ENCODE measurements at regions not wholly inside any gene's neighbourhood (a gene's known extent, or its start where the extent isn't known, plus 50 kb on each side); places are given as distances from the start of the nearest gene placed in this dataset.

DNA sequence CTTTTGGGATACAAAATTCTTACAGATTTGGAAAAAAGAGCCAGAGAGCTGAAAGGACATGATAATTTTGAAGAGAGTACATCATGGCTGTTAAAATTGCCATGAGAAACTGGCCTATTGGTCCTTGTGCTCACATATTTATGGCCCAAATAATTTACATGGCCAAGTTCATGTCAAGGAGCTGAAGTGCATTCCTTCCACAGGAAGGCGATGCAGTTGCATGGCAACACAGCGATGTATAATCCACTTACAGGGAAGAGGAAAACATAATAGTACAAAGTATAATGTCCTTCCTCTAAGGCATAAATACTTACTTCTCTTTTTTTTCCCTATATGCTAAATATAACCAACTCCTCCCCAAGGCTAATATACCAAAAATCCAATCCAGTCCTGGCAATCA lies 914.5 kb upstream of the AGA start:
- Histone ChIP-seq H3K9me3 (ENCODE audit: control insufficient read depth in 4 of 4, insufficient read depth in 3 of 4, low read length in 3 of 4) (no peaks in the 10 kb centered on the region), H3K27me3 (ENCODE audit: control insufficient read depth in 3 of 3, insufficient read depth in 3 of 3, low read length in 2 of 3) (no peaks in the 10 kb centered on the region), H3K9ac (ENCODE audit: insufficient read depth in 1 of 2, low read length in 2 of 2) (no peak overlapping the region), H3K36me3 (ENCODE audit: control insufficient read depth in 4 of 4, insufficient read depth in 4 of 4, low read length in 4 of 4) (no peaks in the 10 kb centered on the region), H3K4me1 (ENCODE audit: control insufficient read depth in 5 of 5, insufficient read depth in 5 of 5, low read length in 5 of 5) (peaks cover 0 to 5% (median 0%) of the 10 kb centered on the region in 5 donors), H3K4me3 (no peak overlapping the region), H3K27ac (ENCODE audit: low read depth in 1 of 2, low read length in 1 of 2) (no peak overlapping the region)
- DNase-seq (no peak), ATAC-seq (ENCODE audit: insufficient read depth, low FRiP score) (no peak)
- TF ChIP-seq, protein P1, sequence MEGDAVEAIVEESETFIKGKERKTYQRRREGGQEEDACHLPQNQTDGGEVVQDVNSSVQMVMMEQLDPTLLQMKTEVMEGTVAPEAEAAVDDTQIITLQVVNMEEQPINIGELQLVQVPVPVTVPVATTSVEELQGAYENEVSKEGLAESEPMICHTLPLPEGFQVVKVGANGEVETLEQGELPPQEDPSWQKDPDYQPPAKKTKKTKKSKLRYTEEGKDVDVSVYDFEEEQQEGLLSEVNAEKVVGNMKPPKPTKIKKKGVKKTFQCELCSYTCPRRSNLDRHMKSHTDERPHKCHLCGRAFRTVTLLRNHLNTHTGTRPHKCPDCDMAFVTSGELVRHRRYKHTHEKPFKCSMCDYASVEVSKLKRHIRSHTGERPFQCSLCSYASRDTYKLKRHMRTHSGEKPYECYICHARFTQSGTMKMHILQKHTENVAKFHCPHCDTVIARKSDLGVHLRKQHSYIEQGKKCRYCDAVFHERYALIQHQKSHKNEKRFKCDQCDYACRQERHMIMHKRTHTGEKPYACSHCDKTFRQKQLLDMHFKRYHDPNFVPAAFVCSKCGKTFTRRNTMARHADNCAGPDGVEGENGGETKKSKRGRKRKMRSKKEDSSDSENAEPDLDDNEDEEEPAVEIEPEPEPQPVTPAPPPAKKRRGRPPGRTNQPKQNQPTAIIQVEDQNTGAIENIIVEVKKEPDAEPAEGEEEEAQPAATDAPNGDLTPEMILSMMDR (IDR thresholded peaks at IDR 0.05; ENCODE audit: control extremely low read depth, extremely low read depth): no peak
- 50 to 75% methylated on average over 2 of the region's 2 CpGs for WGBS, 2 donors

DNA sequence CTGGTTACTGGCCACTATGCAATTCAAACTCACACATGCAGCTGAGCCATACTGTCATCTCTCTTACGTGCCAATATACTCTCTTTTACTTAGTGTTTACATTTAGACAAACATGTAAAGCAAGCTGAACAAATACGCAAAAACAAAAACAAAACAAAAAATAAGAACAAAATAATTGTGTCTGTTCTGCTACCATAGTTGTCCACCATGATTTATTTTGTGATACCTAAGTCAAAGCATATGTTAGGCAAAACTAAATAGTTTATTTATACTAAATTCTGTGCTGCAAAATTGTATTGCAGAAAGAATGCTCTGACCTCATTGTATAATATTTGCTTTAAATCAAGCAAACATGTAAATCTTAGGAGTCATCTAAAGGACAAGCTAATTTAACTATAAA lies 943.2 kb upstream of the AGA start:
- peak in 2 of 3 donors; percentile 79 to 83 for DNase-seq
- 75 to 79% methylated on average over 2 of the region's 2 CpGs for WGBS, 2 donors
- Histone ChIP-seq H3K36me3 (ENCODE audit: control insufficient read depth in 4 of 4, insufficient read depth in 4 of 4, low read length in 4 of 4) (no peaks in the 10 kb centered on the region), H3K27me3 (ENCODE audit: control insufficient read depth in 3 of 3, insufficient read depth in 3 of 3, low read length in 2 of 3) (no peaks in the 10 kb centered on the region), H3K9ac (ENCODE audit: insufficient read depth in 1 of 2, low read length in 2 of 2) (no peak overlapping the region), H3K9me3 (ENCODE audit: control insufficient read depth in 4 of 4, insufficient read depth in 3 of 4, low read length in 3 of 4) (no peaks in the 10 kb centered on the region), H3K4me3 (no peak overlapping the region), H3K27ac (ENCODE audit: low read depth in 1 of 2, low read length in 1 of 2) (no peak overlapping the region), H3K4me1 (ENCODE audit: control insufficient read depth in 5 of 5, insufficient read depth in 5 of 5, low read length in 5 of 5) (peaks cover 0 to 6% (median 0%) of the 10 kb centered on the region in 5 donors)
- ATAC-seq (ENCODE audit: insufficient read depth, low FRiP score): no peak
- TF ChIP-seq, protein P1 (IDR thresholded peaks at IDR 0.05; ENCODE audit: control extremely low read depth, extremely low read depth): no peak

DNA sequence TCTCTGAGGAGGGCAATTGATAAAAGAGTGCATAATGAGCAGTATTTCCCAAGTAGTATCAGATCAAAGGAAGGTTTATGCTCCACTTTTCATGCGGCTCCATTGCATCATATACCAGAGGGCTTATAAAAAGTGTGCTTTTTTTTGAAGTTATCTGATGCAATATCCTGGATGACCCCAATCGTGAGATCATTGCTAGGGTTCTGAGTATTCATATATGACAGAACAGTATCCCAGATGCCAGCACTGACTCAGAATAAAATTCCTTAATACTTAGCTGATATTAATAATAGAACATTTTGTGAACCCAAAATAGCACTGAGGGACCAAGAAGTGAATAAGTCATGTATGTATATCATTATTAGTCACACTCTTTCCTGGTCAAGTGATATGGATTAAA lies 945.5 kb upstream of the AGA start:
- no peaks in the 10 kb centered on the region for H3K36me3 ChIP-seq (ENCODE audit: control insufficient read depth in 4 of 4, insufficient read depth in 4 of 4, low read length in 4 of 4)
- H3K9ac ChIP-seq (ENCODE audit: insufficient read depth in 1 of 2, low read length in 2 of 2): no peak overlapping the region
- peaks cover 0 to 8% (median 0%) of the 10 kb centered on the region in 5 donors for H3K4me1 ChIP-seq (ENCODE audit: control insufficient read depth in 5 of 5, insufficient read depth in 5 of 5, low read length in 5 of 5)
- no peaks in the 10 kb centered on the region for H3K9me3 ChIP-seq (ENCODE audit: control insufficient read depth in 4 of 4, insufficient read depth in 3 of 4, low read length in 3 of 4)
- H3K4me3 ChIP-seq: no peak overlapping the region
- no peak for ATAC-seq (ENCODE audit: insufficient read depth, low FRiP score)
- 69 to 80% methylated on average over 2 of the region's 2 CpGs for WGBS, 2 donors
- no peaks in the 10 kb centered on the region for H3K27me3 ChIP-seq (ENCODE audit: control insufficient read depth in 3 of 3, insufficient read depth in 3 of 3, low read length in 2 of 3)
- DNase-seq: peak in 1 of 3 donors; percentile 2
- TF ChIP-seq, protein P1 (IDR thresholded peaks at IDR 0.05; ENCODE audit: control extremely low read depth, extremely low read depth): no peak
- no peak overlapping the region for H3K27ac ChIP-seq (ENCODE audit: low read depth in 1 of 2, low read length in 1 of 2)

DNA sequence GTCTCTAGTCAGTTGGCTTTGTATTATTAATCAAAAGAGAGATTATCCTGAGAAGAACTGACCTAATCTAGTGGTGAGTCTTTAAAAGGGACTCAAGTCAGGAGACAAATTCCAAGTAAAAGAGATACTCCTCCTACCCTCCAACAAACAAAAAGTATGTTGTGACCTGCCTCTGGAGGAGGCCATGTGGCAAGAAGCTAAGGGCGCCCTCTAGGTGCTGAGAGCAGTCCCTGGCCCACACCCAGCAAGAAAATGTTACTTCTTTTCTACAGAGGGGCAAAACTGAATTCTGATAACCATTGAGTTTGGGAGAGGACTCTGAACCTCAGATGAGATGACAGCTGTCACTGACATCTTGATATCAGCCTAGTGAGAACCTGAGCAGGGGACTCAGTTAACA lies 953.6 kb upstream of the AGA start:
- Histone ChIP-seq H3K4me1 (ENCODE audit: control insufficient read depth in 5 of 5, insufficient read depth in 5 of 5, low read length in 5 of 5) (no peaks in the 10 kb centered on the region), H3K9ac (ENCODE audit: insufficient read depth in 1 of 2, low read length in 2 of 2) (no peak overlapping the region), H3K27ac (ENCODE audit: low read depth in 1 of 2, low read length in 1 of 2) (no peak overlapping the region), H3K4me3 (no peak overlapping the region), H3K27me3 (ENCODE audit: control insufficient read depth in 3 of 3, insufficient read depth in 3 of 3, low read length in 2 of 3) (no peaks in the 10 kb centered on the region), H3K9me3 (ENCODE audit: control insufficient read depth in 4 of 4, insufficient read depth in 3 of 4, low read length in 3 of 4) (peaks cover 0 to 3% (median 0%) of the 10 kb centered on the region in 4 donors), H3K36me3 (ENCODE audit: control insufficient read depth in 4 of 4, insufficient read depth in 4 of 4, low read length in 4 of 4) (no peaks in the 10 kb centered on the region)
- WGBS, 2 donors: 66 to 74% methylated on average over 1 of the region's 1 CpG
- TF ChIP-seq, protein P1 (IDR thresholded peaks at IDR 0.05; ENCODE audit: control extremely low read depth, extremely low read depth): no peak
- DNase-seq (no peak), ATAC-seq (ENCODE audit: insufficient read depth, low FRiP score) (no peak)
